ENCODE measurements at regions not wholly inside any gene's neighbourhood (a gene's known extent, or its start where the extent isn't known, plus 50 kb on each side); places are given as distances from the start of the nearest gene placed in this dataset.
A peak's percentile ranks its signal among the peaks of the same experiment; 100 is the strongest.

GRCh38 chr10:44674536-44675386 is 236.4 kb upstream of the TMEM72 start:
- H3K27me3 ChIP-seq, result no peaks in the 10 kb centered on the region
- H3K36me3 ChIP-seq, result no peaks in the 10 kb centered on the region
- no peak for DNase-seq
- H3K4me3 ChIP-seq, result no peak overlapping the region
- H3K9me3 ChIP-seq, result peaks cover 3% of the 10 kb centered on the region; the same call in 1 of the 2 replicates

GRCh38 chr10:44675387-44675874 is 235.7 kb upstream of the TMEM72 start:
- no peak for DNase-seq
- Histone ChIP-seq H3K27me3 (no peaks in the 10 kb centered on the region), H3K4me3 (no peak overlapping the region), H3K36me3 (no peaks in the 10 kb centered on the region), H3K9me3 (0 out of 2 replicates have a peak, but pooled peaks cover 2% of the 10 kb centered on the region)

GRCh38 chr10:44680764-44681163 is 230.4 kb upstream of the TMEM72 start:
- H3K4me3 ChIP-seq, result no peak overlapping the region
- no peaks in the 10 kb centered on the region for H3K27me3 ChIP-seq
- DNase-seq, result no peak
- no peaks in the 10 kb centered on the region for H3K9me3 ChIP-seq
- H3K36me3 ChIP-seq, result no peaks in the 10 kb centered on the region

GRCh38 chr10:44682507-44682906 is 228.6 kb upstream of the TMEM72 start:
- Histone ChIP-seq H3K4me3 (no peak overlapping the region), H3K9me3 (no peaks in the 10 kb centered on the region), H3K27me3 (no peaks in the 10 kb centered on the region), H3K36me3 (no peaks in the 10 kb centered on the region)
- DNase-seq, result no peak

- Histone ChIP-seq H3K9me3 (no peaks in the 10 kb centered on the region), H3K36me3 (no peaks in the 10 kb centered on the region), H3K4me3 (no peak overlapping the region), H3K27me3 (no peaks in the 10 kb centered on the region)
- DNase-seq, result no peak
Observed at GRCh38 chr10:44684661-44685060, 226.5 kb upstream of the TMEM72 start.

- Histone ChIP-seq H3K9me3 (no peaks in the 10 kb centered on the region), H3K36me3 (no peaks in the 10 kb centered on the region), H3K27me3 (no peaks in the 10 kb centered on the region), H3K4me3 (no peak overlapping the region)
- no peak for DNase-seq
Observed at GRCh38 chr10:44685220-44685619, 225.9 kb upstream of the TMEM72 start.

- no peak overlapping the region for H3K4me3 ChIP-seq
- no peaks in the 10 kb centered on the region for H3K9me3 ChIP-seq
- no peaks in the 10 kb centered on the region for H3K27me3 ChIP-seq
- no peak for DNase-seq
- H3K36me3 ChIP-seq, result no peaks in the 10 kb centered on the region
Observed at GRCh38 chr10:44685747-44686146, 225.4 kb upstream of the TMEM72 start.

GRCh38 chr10:44689368-44689767 is 221.8 kb upstream of the TMEM72 start:
- Histone ChIP-seq H3K9me3 (no peaks in the 10 kb centered on the region), H3K27me3 (no peaks in the 10 kb centered on the region), H3K4me3 (no peak overlapping the region), H3K36me3 (no peaks in the 10 kb centered on the region)
- DNase-seq, result no peak

GRCh38 chr10:44696496-44696895 is 214.6 kb upstream of the TMEM72 start:
- no peak for DNase-seq
- H3K27me3 ChIP-seq, result no peaks in the 10 kb centered on the region
- H3K9me3 ChIP-seq, result peaks cover 5% of the 10 kb centered on the region
- no peak overlapping the region for H3K4me3 ChIP-seq
- H3K36me3 ChIP-seq, result no peaks in the 10 kb centered on the region

GRCh38 chr10:44697116-44697515 is 214.0 kb upstream of the TMEM72 start:
- Histone ChIP-seq H3K36me3 (no peaks in the 10 kb centered on the region), H3K27me3 (no peaks in the 10 kb centered on the region), H3K9me3 (peaks cover 11% of the 10 kb centered on the region), H3K4me3 (no peak overlapping the region)
- no peak for DNase-seq

- no peak for DNase-seq
- H3K36me3 ChIP-seq, result no peaks in the 10 kb centered on the region
- no peaks in the 10 kb centered on the region for H3K27me3 ChIP-seq
- no peak overlapping the region for H3K4me3 ChIP-seq
- peaks cover 20% of the 10 kb centered on the region for H3K9me3 ChIP-seq
Observed at GRCh38 chr10:44702531-44702930, 208.6 kb upstream of the TMEM72 start.

- Histone ChIP-seq H3K36me3 (no peaks in the 10 kb centered on the region), H3K9me3 (peaks cover 20% of the 10 kb centered on the region), H3K4me3 (no peak overlapping the region), H3K27me3 (no peaks in the 10 kb centered on the region)
- DNase-seq, result peak; percentile 34
Observed at GRCh38 chr10:44703241-44704155, 207.6 kb upstream of the TMEM72 start.

- Histone ChIP-seq H3K9me3 (peaks cover 20% of the 10 kb centered on the region), H3K4me3 (no peak overlapping the region), H3K36me3 (no peaks in the 10 kb centered on the region), H3K27me3 (no peaks in the 10 kb centered on the region)
- no peak for DNase-seq
Observed at GRCh38 chr10:44704616-44705015, 206.5 kb upstream of the TMEM72 start.

GRCh38 chr10:44706745-44707144 is 204.4 kb upstream of the TMEM72 start:
- peak; percentile 87 for DNase-seq
- Histone ChIP-seq H3K9me3 (peaks cover 12% of the 10 kb centered on the region), H3K27me3 (no peaks in the 10 kb centered on the region), H3K36me3 (no peaks in the 10 kb centered on the region), H3K4me3 (no peak overlapping the region)

- peak; percentile 27 for DNase-seq
- Histone ChIP-seq H3K27me3 (no peaks in the 10 kb centered on the region), H3K9me3 (no peaks in the 10 kb centered on the region), H3K4me3 (no peak overlapping the region), H3K36me3 (no peaks in the 10 kb centered on the region)
Observed at GRCh38 chr10:44713307-44713706, 197.8 kb upstream of the TMEM72 start.

- Histone ChIP-seq H3K9me3 (no peaks in the 10 kb centered on the region), H3K4me3 (no peak overlapping the region), H3K36me3 (no peaks in the 10 kb centered on the region), H3K27me3 (no peaks in the 10 kb centered on the region)
- no peak for DNase-seq
Observed at GRCh38 chr10:44714451-44714850, 196.7 kb upstream of the TMEM72 start.

- no peaks in the 10 kb centered on the region for H3K36me3 ChIP-seq
- no peaks in the 10 kb centered on the region for H3K9me3 ChIP-seq
- H3K27me3 ChIP-seq, result no peaks in the 10 kb centered on the region
- H3K4me3 ChIP-seq, result no peak overlapping the region
- DNase-seq, result no peak
Observed at GRCh38 chr10:44715136-44715535, 196.0 kb upstream of the TMEM72 start.

Data from MG63 (cell line).